ENCODE measurements at regions not wholly inside any gene's neighbourhood (a gene's known extent, or its start where the extent isn't known, plus 50 kb on each side); places are given as distances from the start of the nearest gene placed in this dataset.
"Not testable (repeated sequence)": the region's sequence is repeated elsewhere in the genome, so short reads cannot be mapped to it uniquely, and the experiment has no call there.

DNA sequence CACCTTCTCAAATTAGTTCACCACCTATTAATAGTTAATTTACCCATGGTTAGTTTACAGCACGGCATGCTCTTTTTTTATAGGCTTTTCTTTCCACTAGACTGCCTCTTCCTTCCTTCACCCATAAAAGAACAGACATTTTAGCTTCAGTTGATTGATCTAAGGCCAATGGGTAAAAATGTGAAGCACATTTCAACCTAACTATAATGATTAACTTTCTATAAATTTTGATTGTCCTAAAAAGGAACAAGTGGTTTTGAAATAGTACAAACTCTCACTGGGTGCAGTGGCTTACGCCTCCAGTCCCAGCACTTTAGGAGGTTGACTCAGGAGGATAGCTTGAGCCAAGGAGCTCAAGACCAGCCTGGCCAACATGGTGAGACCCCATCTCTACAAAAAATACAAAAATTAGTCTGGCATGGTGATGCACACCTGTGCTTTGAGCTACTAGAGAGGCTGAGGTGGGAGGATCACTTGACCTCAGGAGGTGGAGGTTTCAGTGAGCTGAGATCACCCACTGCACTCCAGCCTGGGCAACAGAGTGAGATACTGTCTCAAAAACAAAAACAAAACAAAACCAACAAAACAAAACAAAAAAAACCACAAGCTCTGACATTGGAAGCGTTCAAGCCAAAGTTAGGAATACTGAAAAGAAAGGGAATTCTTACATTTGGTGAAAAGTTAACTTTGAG is 89.9 kb upstream of the FAT1 start:
- no peak for DNase-seq (ENCODE audit: low read depth in 2 of 2)

DNA sequence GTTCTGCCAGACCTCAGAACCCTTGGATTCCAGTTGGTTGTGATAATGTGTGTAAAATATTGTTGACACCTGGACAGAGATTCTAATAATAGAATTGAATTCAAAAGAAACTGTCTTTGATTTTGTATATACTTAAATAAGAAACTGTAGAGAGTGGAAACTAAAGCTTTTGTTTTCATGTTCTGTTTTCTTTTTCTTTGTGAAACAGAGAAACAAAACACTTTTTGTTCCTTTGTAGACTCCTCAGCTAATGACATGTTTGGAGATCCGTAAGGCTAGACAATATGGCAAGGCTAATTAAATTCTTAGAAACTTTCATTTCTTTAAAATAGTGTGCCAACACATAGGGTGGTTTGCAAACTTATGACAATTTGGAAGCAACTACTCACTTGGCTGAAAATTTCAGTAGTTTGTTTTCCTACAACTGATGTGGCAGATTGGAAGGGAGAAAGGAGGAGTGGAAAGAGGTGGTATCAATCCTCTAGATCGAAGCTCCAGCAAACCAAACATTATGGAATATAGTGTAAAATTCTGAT is 90.9 kb upstream of the FAT1 start:
- DNase-seq (ENCODE audit: low read depth in 2 of 2), result no peak

DNA sequence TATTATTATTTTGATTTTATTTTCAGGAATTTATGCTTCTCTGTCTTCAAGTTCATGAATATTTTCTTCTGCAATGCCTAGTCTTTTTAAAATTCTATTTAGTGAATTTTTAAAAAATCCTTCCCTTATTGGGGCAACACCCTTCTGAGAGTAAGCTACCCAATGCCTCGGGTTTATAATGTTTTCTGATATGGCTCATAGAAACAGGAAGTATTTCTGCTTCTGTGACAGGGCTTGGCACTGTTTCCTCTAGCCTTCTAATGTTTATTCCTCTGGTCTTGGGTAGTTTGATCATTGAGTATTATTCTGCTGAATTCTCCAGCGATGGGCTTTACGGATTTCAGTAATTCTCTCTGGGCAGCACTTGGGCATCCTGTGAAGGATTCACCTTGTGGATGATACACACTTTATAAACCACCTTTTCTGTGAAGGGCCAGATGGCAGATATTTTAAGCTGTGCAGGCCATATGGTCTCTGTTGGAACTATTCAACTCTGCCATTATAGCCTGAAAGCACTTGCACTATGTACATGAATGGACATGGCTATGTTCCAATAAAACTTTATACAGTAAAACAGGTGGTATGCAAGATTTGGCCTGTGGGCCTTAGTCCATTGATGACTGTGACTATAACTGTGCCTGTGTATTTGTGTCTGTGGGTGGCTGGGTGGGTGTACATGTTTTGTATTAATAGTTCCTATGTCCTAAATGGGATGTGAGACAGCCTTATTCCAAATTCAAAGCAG is 95.9 kb upstream of the FAT1 start:
- no peak for DNase-seq (ENCODE audit: low read depth in 2 of 2)

DNA sequence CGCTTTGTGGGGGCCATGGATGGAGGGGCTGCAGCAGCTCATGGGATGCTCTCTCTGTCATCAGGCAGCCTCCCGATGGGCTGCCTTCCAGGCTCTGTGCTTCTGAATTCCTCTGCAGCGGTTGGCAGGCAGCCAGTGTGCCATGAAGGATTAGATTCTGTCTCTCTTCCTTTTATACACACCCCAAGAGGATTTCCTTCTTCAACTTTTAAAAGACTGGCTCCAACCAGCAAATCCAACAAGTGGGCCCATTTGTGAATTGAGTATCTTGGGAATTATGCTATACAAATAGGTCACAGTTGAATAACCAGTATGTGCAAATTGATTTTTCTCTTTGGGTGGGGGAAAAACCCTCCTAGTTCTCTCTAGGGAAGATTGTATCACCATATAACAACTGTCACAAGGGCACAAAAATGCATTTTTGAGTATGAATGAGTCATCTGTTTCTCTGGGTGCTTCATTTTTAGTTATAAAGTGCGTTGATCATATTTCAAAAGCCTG is 96.8 kb upstream of the FAT1 start:
- DNase-seq (ENCODE audit: low read depth in 2 of 2), result no peak

DNA sequence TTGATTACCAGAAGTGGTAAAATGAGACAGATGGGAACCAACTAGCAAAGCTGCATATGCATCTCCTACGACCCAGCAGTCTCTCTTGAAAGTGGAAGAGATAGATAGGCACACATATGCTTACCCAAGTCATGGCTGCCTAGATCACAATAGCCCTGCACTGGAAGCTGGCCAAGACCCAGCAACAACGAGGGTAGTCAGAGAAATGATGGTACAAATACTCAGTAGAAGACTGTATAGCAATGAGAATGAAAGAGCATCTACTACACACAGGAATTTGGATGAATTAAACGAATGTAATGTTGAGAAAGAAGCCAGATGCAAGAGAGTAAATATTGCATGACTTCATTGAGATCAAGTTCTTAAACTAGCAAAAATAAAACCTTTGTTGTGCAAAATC is 100.3 kb upstream of the FAT1 start:
- DNase-seq (ENCODE audit: low read depth in 2 of 2), result no peak

DNA sequence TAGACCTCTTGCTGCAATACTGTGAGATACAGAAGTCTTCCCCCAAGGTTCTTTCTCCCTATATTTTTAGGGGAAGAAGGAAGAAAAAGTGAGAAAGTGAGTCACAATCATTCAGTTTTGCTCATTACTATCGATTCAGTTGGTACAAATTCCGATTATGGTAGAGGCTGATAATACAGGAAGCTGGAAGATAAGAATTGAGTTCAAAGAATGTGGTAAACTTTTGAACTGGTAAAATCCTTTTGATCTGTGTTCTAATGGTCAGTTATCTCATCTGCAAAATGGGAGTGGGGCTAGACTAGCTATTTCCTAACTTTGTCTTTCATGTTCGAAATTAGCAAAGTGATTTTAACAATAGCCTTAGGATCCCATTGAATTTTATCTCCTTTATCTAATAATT is 101.4 kb upstream of the FAT1 start:
- no peak for DNase-seq (ENCODE audit: low read depth in 2 of 2)

DNA sequence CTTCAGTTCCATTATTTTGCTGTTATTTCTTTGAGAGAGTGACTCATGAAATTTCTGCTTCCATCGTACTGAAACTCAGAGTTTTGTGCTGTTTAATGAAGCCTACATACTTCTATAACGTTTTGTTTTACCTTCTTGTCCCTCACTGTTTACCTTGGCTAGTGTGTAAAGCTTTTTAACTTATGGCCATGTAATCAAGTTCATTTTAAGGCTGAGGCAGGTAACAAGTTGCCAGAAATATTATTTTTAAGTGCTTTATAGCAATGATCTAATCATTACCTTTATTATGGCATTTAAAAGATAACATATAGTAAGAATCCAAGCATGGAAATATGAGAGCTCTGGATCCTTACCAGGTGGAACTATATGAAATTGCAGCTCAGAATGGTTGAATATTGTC is 102.3 kb upstream of the FAT1 start:
- no peak for DNase-seq (ENCODE audit: low read depth in 2 of 2)

DNA sequence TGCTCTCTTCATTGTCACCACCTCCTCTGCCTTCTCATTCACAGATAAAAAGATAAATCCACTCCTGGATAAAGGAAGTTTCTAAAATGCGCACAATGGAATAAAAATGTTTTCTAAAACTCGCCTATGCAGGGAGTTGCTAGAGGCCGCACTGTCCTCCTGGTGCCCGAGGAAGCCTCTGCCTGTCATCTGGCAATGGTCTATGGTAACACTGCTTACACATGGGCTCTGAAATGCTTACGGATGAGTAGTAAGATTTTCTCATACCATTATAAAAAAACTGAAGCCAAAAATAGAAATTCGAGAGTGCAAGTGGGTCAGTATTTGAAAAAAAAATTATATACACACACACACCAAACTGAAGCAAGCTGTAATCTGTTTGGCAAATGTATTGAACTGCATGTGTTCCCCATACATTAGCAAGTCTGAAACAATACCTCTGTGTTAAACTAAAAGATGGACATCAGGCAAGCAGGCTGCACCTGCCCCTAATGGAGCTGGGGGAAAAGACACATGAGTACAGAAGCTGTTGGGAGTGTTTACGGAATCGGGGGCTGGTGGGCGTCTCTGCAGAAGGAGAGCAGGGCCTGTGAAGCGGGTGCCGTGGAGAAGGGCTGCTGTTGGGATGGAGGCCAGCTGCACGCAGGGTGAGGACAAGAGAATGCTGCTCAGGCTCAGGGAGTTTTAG is 103.3 kb upstream of the FAT1 start:
- DNase-seq (ENCODE audit: low read depth in 2 of 2), result no peak

DNA sequence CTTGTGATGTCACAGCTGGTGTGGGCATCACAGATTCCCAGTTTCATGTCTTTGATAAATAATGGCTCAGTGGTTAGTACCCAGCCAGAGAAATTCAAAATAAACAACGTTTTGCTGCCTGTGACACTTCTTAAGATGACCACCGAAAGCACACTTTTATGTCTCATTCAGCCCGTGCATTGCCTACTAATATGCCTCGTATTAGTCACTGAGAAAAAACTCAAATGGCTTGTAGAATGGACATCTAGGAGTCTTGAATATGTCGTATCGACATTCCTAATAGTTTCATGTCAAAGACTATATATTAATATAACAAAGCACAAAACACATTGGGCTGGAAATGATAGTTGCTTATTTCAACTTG is 103.9 kb upstream of the FAT1 start:
- DNase-seq (ENCODE audit: low read depth in 2 of 2), result no peak

DNA sequence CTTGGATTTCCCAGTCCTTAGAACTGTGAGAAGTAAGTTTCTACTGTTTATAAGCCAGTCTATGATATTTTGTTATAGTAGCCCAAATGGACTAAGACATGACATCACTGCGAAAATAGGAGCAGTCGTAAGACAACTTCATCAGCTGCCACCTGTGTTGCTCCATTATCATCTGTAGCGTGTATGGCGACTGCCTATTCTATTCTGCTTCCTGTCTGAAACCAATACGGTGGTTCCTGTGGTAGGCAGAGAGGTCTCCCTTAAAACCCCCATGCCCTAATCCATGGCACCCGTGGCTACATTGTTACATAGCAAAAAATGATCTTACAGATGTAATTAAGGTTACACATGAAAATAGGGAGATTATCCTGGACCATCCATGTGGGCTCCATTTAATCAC is 105.4 kb upstream of the FAT1 start:
- DNase-seq (ENCODE audit: low read depth in 2 of 2), result no peak

DNA sequence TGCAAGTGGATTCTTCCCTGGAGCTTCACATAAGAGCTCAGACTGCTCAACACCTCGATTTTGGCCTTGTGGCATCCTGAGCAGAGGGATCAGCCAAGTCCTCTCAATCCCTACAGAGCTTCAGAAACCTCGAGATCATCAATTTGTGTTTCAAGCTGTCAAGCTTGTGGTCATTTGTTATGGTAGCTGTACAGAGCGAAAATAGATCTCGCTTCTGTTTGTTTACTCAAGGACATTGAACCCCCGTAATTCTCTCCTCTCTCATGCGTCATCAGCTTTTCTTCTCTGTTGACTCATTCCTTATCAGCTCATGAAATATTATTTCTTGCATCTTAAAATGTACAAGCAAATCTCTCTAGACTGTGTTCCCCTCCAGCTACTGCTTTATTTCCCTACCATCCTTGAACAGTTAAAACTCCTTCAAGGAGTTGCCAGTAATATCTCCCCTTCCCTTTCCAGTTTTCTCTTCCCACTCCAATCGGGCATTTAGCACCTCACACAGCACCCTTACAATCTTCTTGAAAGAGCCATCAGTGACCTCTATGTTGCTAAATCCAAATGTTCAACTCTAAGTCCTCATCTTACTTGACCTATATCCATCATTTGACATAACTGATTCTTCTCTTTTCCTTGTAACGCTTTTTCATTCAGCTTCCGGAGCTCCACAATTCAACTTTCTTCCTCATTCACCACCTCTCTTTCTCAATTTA is 106.2 kb upstream of the FAT1 start:
- peak in 1 of 2 donors; percentile 12 for DNase-seq (ENCODE audit: low read depth in 2 of 2)

DNA sequence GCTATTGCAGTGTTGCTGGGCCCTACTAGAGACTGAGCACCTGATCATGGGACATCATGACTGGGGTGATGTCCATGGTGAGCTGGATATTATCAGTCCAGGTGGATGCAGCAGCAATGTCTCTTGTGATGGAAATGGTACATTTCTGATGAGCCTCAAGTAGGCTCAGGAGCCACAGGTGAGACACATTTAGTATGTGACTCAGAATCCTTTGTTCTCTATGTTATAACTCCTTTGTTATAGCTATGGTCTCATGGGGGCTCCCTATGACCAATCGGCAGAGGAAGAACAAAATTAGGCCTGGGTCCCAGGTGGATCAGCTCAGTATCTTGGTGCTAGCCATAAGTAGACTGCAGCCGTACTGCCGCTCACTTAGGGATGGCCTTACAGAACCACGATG is 107.9 kb upstream of the FAT1 start:
- no peak for DNase-seq (ENCODE audit: low read depth in 2 of 2)

DNA sequence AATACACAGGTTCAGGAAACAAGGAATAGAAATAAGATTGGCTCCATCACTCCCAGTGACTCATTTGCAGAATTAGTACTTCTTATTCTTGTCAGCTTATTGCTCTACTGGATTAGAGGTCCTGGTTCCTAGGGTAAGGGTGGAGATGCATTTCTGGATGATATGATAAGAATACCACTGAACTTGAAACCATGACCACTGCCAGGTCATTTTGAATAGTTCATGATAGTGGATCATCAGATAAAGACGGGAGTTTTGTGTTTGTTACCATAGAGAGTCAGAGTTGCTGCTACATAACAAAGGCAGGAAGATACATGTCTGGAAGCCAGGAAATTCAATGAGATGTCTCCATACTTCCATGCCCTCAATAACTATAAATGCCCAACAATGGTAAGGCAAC is 109.2 kb upstream of the FAT1 start:
- DNase-seq (ENCODE audit: low read depth in 2 of 2), result peak in 1 of 2 donors; percentile 9

DNA sequence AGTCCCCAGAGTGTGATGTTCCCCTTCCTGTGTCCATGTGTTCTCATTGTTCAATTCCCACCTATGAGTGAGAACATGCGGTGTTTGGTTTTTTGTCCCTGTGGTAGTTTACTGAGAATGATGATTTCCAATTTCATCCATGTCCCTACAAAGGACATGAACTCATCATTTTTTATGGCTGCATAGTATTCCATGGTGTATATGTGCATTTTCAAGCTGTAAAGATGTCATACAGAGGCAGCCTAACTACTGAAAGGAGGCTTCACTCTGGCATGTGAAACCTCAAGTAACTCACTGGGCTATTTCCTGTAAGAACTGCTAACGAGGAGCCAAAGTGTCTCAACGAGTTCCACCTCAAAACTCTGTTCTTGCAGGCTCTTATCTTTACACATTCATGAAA is 113.8 kb upstream of the FAT1 start:
- DNase-seq (ENCODE audit: low read depth in 2 of 2), result not testable (repeated sequence)

DNA sequence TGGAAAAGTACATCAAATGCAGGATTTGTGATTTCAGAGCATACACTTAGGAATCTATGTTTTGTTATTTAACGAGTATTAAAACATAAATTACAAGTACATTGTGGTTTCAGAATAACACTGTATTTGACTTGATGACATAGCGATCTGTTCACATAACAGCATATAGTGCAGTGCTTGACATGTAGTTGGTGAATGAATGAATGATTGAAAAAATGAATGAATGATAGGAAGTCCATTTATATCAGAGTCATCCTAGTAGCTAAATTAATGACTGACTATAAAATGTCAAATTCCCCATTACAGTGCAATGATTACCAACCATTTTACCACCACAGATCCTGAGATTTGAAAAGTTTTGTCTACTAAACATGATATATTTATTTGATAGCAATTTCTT is 114.6 kb upstream of the FAT1 start:
- no peak for DNase-seq (ENCODE audit: low read depth in 2 of 2)

DNA sequence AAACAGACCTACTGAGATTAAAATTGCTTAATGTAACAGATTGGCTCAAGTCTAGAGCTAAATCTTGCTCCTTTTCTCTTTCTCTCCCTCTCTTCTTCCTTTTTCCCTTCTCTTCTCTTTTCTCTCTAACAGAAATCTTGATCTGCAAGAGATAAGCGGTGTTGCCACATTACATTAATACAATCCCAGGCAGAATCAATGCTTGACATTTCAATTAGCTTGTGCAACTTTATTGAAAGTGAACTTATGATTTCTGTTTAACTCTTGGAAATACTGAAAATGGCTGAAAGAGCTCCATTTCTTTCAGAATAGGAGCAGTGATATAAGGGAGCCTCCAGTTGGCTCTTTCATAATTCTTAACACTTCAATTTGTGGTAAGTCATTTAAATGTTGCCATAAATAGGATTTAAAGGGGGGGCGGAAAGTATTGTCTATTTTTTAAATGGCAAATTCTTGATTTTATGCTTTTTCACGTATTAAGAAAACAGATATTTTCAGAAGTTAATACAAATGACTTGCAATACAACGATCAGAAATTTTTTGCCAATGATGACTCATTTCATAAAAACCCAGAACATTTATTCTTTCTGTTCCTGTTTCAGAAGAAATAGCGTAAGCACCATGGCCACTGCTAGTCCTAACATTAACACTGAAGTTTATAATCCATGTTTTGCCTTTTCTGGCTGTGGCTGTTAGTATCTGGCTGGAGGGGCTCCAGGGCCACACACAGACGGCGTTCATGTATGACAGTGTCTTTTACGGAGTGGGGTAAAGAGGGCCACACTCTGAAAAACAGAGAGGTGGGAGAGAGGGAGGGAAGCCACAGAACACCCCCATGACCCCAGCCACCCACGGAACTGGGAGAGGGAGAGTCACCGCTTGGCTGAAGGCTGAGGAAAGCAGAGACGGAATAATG is 115.7 kb upstream of the FAT1 start:
- DNase-seq (ENCODE audit: low read depth in 2 of 2), result no peak

DNA sequence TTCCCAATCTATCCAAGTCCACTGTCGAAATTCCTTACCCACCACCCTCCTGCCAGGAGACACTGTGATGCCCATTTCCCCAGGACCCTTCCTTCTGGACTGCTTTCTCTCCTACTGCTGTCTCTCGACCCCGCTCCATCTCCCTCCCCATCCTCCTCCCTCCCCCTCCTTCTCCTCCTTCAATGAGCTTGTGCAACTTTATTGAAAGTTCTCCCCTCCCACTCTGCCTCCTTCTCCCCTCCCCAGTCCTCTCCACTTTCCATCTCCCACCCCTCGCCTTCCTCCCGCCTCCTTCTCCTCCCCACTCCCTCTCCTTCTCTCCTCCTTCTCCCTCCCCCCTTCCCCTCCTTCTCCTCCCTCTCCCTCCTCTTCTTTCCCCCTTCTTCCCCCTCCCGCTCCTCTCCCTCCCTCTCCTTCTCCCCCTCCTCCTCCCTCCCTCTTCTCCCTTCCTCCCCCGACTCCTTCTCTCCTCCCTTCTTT is 116.6 kb upstream of the FAT1 start:
- no peak for DNase-seq (ENCODE audit: low read depth in 2 of 2)

DNA sequence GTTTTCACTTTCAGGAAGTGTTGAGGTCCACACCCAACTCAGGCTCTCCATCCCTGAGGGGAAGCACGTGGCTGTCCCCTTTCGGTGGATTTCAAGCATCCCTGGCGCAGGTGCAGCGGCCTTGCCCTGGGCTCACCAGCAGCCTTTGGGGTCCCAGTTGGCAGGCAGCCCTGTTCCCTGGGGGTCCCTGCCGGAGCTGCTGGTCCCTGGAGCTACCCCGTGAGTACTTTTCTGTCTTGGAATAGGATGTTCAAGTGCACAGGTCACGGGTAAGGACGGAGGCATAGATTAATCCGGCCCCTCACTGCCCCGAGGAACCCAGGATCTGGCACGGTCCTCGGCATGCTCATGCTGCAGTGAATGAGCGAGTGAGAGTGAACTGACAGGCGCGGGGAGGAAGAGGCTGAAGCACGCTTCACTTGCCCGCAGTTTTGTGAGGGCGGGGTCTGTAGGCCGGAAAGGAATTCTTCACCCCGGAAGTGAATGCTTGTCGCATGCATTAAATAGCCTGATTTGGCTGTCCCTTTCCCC is 117.2 kb upstream of the FAT1 start:
- DNase-seq (ENCODE audit: low read depth in 2 of 2), result no peak

DNA sequence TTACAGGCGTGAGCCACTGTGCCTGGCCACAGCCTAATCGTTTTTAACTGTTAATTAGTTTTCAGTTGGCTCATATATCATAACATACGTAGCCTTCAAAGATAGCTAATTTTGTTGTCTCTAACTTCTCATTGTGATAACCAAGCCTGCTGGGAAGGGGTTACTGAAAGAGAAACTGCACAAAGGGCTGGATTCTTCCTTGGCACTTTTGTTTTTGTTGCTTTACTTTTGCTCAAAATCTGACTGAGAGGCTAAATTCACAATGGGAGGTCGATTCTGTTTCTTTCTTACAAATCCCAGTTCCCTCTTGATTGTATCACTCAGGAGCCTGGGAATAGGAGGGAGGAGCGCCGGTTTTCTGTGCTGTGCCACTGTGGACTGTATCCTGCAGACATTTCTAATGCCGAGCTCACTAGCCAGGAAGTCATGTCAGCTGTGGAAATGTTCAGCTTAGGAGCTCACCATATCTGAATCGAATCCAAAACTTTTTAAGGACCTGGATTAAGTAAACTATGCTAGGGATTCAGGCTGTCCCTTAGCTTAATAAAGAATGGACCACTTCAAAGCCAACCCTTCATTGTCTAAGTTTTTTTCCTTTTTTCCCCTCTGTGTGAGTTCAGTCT is 120.5 kb upstream of the FAT1 start:
- no peak for DNase-seq (ENCODE audit: low read depth in 2 of 2)

Data from lung microvascular endothelial cell (primary cell).